GM13976 (cell line): ENCODE measurements at regions not wholly inside any gene's neighbourhood (a gene's known extent, or its start where the extent isn't known, plus 50 kb on each side); places are given as distances from the start of the nearest gene placed in this dataset.

Source experiments
- DNase-seq: peaks from one replicate; pipeline ENCODE4 v3.0.0; 2012; ENCODE audit warnings: low spot score
- in situ Hi-C: fragments of 300-500 bp; cut with MboI; formaldehyde crosslinking; loops from one replicate; pipeline ENCODE4 v1.12.0; 2022; ENCODE audit warnings: low sequenced_read_pairs, mixed read lengths, inconsistent platforms; ENCODE audit not compliant: unreplicated experiment
- TF ChIP-seq, protein P1 (sequence below): IDR thresholded peaks from 2 replicates; pipeline ENCODE4 v1.5.1; 2012; ENCODE audit warnings: borderline replicate concordance, mild to moderate bottlenecking; ENCODE audit not compliant: insufficient read depth; ENCODE audit errors: extremely low read depth, missing control alignments, control extremely low read depth

DNA sequence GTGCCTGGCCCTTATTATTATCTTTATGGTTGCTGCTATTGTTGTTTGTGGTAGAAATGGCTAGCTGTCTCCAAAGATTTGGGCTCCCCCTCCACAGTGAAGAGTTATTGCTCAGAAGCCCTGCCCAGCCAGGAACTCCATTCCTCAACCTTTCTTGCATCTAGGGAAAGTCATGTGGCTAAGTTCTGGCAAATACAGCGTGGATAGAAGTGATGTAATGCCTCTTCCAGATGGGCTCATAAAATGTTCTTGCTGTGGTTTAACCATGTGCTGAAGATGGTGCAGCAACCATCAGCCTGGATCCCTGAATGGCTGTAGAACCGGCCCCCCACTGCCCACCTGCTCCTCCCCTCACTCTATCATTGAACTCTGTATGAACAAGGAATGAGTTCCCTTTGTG lies 203.5 kb upstream of the E2F8 start:
- DNase-seq, result no peak
- in situ Hi-C loops, result no loop called here

DNA sequence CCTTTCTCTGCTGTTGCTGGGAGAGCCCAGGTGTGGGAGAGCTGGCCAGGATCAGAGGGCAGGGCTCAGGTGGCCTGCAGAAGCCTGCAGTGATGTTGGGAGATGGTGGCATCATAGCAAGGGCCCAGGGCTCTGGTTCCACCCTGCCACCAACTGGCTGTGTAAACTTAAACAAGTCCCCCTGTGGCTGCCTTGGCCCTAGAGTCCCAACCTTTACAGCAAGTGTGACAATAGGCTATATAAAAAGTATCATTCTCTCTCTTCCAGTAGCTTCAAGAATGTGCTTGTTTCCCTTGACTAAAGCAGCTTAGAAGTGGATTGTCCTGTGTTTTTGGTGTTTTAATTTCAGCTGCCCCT lies 201.8 kb upstream of the E2F8 start:
- DNase-seq, result no peak
- in situ Hi-C loops, result no loop called here
- TF ChIP-seq, protein P1, sequence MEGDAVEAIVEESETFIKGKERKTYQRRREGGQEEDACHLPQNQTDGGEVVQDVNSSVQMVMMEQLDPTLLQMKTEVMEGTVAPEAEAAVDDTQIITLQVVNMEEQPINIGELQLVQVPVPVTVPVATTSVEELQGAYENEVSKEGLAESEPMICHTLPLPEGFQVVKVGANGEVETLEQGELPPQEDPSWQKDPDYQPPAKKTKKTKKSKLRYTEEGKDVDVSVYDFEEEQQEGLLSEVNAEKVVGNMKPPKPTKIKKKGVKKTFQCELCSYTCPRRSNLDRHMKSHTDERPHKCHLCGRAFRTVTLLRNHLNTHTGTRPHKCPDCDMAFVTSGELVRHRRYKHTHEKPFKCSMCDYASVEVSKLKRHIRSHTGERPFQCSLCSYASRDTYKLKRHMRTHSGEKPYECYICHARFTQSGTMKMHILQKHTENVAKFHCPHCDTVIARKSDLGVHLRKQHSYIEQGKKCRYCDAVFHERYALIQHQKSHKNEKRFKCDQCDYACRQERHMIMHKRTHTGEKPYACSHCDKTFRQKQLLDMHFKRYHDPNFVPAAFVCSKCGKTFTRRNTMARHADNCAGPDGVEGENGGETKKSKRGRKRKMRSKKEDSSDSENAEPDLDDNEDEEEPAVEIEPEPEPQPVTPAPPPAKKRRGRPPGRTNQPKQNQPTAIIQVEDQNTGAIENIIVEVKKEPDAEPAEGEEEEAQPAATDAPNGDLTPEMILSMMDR, result no peak

More for the DNA sequence above, 203.5 kb upstream of the E2F8 start:
- TF ChIP-seq, protein P1, result no peak

DNA sequence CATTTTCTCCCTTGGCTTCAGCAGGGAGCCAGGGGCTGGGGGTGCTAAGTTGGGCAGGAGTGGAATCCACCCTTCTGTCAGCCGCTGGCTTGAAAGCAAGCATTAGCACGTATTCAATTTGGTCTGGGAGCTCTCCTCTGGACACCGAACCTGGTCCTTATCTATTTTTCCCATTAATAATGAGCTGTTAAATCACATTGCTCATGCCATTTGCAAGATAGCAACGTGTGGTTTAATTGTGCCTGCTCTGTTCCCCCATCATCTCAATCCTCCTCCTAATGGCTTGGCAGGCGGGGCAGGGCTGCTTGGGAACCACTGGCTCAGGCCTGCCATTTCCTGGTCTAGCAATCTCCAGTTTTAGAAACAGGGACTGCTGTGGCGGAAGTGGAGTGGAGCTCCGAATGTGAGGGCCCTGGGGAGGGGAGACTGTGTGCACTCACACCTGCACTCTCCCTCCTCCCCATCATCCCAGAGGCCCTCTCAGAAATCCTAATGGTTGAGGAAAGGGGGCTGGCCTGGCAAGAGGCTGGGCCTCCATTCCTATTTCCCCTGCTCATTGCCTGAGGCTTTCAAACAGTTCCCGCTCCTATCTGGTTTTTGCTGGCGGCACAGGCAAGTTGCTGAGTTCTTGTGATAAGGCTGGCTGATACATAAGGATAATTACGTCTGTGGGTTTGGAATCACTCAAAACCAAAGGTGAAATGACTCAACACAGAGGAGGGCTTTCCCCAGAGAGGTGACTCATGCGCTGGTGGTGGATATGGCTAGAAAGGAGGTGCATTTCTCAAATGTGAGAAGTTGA lies 201.2 kb upstream of the E2F8 start:
- in situ Hi-C loops, result no loop called here
- TF ChIP-seq, protein P1, result no peak
- DNase-seq, result peak; percentile 78

DNA sequence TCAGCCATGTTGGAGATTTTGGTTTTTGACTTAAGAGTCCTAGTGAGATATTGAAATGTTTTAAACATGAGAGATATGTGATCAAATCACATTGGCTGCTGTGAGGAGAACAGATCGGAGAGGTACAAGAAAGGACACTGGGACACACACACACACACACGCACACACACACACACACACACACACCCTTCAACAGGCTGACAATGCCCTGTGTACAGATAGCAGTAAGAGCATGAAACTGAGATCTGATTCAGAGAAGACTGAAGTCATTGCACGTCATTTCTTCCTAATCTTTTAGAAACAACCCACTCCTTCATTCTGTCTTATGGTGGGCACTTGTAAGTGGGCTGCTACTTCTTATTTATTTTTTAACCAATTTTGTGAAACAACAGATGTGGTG lies 200.5 kb upstream of the E2F8 start:
- TF ChIP-seq, protein P1, result no peak
- in situ Hi-C loops, result no loop called here
- no peak for DNase-seq

DNA sequence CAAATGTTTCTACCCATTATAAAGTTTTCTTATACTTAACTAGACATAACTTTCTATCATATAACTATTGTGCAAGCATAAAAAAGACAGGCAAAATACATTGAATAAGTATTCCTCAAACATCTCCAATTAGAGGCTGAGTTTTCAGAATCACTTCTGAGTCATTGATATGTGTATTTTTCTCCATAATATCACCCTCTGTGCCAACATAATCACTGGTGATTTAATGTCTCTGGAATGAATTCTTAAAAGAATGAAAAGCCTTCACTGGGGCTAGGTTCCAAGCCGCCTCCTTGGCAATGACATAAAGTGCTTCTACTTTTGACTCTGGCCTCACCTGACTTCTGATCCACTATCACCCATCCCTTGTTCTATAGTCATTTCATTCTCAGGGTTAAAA lies 197.0 kb upstream of the E2F8 start:
- DNase-seq, result no peak
- TF ChIP-seq, protein P1, result no peak
- in situ Hi-C loops, result no loop called here

DNA sequence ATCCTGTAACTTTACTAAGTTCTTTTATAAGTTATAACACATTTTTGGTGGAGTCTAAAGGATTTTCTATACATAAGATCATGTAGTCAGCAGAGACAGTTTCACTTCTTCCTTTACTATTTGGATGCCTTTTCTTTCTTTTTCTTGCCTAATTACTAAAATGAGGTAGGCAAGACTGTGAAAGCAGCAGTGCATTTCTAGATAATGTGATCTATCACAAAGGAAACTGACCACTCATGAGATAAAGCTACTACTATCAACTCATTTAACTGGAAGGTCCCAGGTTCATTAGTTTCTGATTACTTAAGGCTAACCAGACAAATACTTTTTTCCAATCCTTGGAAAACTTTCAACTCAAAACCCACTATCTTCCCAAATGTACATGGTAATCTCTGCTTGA lies 196.2 kb upstream of the E2F8 start:
- DNase-seq, result no peak
- TF ChIP-seq, protein P1, result no peak
- in situ Hi-C loops, result no loop called here

DNA sequence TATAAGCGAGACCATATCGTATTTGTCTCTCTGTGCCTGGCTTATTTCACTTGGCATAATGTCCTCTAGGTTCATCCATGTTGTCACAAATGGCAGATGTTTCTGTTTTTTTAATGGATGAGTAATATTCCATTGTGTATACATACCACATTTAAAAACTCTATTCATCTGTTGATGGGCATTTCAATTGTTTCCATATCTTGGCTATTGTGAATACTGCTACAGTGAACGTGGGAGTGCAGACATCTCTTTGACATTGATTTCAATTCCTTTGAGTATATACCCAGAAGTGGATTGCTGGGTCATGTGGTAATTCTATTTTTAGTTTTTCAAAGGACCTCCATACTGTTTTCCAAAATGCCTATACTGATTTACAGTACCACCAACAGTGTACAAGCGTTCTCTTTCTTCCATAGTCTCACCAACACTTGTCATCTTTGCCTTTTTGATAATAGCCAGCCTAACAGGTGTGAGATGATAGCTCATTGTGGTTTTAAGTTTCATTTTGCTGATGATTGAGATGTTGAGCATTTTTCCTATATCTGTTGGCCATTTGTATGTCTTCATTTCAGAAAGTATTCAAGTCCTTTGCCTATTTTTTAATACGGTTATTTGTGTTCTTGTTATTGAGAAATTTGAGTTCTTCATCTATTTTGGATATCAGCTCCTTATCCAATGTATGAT lies 194.7 kb upstream of the E2F8 start:
- TF ChIP-seq, protein P1, result no peak
- in situ Hi-C loops, result no loop called here
- DNase-seq, result no peak
